ENCODE measurements at regions not wholly inside any gene's neighbourhood (a gene's known extent, or its start where the extent isn't known, plus 50 kb on each side); places are given as distances from the start of the nearest gene placed in this dataset.

DNA sequence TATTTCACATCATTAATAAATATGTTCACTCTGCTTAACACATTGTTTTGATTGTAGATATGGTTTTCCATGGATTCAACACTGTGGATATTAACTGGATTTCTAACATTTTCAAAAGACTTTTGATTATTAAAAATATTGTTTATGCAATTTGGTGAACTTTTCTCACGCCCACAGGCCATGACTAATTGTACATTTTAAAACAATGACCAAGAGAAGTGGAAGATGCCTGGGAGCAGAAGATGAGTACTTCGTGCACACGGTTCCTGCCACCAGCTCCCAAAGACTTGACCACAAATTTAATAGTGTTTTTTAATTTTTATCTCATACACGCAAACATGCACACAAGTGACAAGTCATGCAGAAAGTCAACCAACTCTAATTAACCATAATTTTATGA, 451.0 kb upstream of the ADARB2 start:
- no peak for DNase-seq (ENCODE audit: low spot score)

DNA sequence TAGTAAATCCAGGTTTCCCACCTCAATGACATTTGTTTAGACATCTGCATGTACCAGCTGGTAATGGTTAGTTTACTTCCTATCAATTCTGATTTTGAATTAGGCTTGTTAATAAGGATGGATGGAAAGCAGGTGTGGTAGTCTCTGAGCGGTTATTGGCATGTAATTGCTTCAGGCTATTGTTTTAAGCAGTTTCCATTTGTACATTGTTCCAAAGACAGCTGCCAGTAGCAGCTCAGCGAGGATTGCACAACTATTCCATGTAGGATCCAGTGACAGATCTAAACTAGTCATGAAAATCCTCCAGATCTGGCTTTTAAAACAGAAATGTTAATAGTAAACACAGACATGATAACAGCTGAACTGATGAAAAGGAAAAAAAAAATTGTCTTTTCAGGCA, 436.0 kb upstream of the ADARB2 start:
- DNase-seq (ENCODE audit: low spot score): no peak

DNA sequence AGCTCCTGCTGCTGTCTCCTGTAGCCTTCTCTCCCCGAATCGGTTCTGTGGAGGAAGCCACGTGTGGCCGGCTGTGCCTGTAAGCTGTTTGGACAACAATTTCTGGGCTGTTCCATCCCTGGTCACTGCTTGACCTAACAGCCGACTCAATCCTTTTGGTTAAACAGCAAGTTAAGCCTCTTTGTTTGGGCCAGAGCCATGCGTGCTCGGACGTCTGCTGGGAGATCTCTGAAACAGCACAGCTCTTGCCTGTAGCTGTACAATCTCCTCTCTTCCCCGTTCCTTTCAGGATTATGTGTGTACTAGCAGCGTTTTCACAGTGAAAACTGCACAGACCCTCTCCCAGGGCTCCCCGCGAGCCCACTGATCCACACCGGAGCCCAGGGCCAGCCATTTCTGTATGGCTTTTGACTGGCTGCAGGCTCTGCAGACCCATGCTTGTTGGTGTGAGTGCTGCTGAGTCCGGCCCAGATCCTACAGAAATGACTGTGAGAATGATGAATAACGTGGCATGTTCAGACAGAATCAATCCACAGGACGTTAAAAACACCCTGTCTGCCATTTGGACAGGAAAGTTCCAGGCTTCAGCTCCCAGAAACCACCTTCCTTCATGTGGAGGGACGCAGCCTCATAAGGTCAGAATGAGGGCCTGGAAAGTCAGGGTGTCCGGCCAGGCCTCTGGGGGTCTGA, 428.6 kb upstream of the ADARB2 start:
- DNase-seq (ENCODE audit: low spot score): no peak

DNA sequence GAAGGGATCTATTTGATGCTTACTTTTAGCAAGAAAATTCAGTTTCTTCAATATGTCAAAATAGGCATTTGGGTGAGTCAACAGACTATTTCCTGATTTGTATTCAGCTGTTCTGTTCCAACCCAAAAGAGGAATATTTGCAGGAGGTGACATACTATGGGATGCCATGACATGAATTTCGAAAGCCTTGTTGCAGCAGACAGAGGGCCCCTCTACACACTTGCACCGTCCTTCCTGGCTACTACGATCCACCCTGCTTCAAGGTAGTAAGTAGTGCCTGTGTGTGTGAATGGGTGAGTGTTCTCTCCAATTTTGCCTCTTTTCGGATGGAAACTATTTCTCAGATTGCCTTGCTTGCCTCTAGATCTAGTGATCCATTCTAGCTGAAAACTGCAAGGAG, 413.0 kb upstream of the ADARB2 start:
- DNase-seq (ENCODE audit: low spot score): no peak

DNA sequence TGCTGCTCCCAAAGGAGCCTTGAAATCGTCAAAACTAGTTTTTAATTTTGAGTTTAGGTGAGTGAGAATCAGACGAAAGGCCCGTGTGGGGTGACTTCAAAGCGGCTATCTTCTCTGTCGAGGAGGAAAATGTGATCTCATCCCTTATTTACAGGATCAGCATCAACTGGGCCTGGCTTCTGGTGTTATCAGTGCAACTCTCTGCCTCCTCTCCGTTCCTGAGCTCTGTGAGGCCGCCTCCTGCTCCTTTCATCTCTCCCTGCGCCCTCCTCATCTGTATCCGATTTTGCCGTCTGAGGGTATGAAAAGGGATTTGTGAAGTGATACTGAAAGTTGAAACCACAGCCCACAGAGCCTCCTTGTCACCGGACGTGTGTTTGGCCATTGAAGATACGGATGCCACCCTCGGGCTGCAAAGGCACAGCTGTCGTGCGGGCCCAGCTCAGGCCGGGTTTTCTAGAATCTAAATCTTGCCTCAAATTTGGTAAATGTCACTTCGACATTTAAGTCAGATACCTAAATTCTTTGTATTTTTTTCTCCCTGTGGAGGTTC, 408.7 kb upstream of the ADARB2 start:
- no peak for DNase-seq (ENCODE audit: low spot score)

DNA sequence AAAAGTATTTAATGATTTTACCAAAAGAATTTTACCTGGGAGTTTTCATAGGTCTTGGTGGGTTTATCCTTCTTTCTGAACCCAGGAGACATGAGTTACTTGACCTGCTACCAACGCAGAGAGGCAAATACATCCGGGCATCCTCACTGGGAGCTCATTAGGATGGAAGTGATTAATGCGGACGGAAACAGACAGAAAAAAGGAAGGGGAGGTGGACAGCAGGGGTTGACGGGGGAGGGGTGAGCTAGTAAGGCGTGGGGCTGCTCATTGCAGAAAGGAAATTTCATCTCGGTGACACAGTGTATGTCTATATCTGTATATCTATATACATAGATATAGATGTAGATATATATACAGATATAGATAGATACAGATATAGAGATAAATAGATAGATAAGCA, 408.2 kb upstream of the ADARB2 start:
- no peak for DNase-seq (ENCODE audit: low spot score)

DNA sequence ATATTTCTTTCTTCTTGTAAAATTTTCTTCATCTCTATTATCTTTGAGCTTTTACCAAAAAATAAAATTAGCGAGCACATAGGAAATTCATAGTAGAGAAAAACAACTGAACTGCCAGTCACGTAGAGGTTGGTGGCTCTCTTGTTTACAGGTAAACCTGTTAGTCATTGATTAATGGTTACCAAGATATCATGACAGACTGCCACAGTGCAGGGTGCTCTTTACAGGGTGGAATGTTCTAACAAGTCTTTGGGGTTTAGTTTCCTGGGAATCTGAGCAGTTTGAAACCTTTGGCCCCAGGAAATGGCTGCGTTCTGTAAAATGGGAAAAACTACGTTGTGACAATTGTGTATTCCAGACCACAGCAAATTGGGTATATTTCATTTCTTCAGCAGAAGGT, 407.3 kb upstream of the ADARB2 start:
- DNase-seq (ENCODE audit: low spot score): no peak

DNA sequence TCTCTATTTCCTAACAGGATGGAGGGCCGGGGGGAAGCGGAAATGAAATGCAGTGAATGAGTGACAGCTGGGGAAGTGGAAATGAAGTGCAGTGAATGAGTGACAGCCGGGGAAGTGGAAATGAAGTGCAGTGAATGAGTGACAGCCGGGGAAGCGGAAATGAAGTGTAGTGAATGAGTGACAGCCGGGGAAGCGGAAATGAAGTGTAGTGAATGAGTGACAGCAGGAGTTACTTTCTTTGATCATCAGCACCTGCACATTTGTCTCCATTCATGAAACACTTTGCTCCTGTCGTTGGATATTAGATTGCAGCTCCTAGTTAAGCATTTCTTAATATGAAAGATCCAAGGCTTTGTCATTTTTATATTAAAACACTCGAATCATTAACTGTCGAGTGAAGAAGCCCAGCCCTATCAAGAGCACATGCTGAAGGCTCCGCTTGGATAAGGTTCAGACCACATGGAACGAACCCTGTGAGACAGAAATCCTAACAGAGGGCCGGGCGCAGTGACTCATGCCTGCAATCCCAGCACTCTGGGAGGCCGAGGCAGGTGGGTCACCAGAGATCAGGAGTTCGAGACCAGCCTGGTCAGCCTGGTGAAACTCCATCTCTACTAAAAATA, 406.0 kb upstream of the ADARB2 start:
- DNase-seq (ENCODE audit: low spot score): no peak

DNA sequence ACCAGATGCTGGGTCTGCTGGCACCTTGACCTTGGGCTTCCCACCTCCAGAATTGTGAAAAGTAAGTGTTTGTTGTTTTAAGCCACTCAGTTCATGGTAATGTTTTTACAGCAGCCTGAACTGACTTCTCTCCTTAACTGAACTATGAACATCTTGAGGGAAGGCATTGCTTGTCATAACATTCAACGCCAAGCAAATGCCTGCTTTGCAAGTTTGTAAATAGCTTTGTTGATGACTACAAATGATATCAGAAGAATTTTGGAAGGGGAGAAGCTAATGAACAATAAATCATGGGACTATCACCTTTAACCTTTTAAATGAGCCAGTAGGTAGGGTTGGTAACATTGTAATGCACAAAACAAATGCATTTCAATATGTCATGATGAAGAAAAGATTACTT, 402.4 kb upstream of the ADARB2 start:
- no peak for DNase-seq (ENCODE audit: low spot score)

DNA sequence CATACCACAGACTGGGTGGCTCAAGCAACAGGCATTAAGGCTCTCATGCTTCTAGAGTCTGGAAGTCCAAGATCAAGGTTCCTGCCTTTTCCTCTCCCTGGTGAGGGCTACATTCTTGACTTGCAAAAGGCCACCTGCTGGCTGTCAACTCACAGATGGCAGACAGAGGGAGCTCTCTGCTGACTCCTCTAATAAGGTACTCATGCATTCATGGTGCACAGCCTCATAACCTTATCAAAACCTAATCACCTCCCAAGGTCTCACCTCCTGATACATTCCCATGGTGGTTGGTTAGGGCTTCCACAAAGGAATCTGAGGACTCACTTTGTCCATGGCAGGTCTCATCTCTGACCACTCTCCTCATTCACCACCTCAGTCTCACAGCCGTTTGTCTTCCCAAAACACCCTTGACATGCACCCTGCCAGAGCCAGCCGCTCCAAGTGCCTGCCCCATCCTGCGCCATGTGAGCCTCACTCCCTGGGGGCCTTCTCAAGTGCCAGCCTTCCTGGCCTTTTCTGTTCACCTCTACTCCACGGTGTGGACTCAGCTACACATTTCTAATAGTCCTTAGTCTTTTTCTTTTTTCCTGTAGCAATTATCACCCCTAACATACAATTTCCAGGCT, 400.3 kb upstream of the ADARB2 start:
- peak; percentile 5 for DNase-seq (ENCODE audit: low spot score)

DNA sequence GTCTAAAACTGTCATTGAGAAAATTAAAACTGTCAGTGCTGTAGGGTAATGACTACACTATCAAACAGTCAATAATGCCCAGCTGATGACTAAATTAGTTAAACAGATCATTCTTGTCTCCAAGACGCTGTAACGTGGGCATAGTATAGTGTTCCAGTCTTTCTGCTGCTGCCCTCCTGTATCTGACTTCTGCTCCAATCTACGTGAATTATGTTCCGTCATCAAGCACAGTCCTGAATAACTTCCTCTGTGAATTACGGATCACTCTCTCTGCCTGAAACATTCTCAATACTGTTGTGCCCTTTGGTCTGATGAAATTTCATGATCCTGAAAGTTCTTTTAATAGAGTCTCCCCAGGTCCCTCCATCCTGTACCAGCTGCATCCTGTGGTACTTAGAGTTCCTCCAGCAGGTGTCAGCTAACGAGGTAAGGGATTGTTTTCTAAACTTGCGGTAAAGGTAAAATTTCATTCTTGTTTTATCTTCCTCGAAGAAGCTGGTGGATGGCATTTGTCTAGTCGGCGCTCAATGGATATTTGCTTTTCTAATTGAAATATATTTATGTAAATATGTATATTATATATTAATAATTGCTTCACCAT, 393.5 kb upstream of the ADARB2 start:
- DNase-seq (ENCODE audit: low spot score): no peak

DNA sequence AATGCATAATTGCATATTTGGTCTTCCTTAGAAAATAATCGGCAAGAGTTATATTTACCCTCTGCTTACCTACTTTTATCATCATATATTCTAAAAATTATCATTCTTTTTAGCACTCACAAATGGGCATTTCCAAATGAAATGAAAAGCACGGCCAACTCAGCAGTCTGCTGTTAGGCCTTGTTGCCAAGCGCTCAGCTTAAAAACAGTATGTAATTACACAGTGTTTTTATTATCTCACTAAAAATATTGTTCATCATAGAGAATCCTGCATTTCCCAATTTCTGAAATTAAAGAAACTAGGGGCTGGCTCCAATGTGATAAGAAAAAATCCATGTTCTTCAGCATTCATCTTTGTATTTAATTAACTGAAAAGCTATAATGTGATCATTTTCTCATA, 391.7 kb upstream of the ADARB2 start:
- no peak for DNase-seq (ENCODE audit: low spot score)

DNA sequence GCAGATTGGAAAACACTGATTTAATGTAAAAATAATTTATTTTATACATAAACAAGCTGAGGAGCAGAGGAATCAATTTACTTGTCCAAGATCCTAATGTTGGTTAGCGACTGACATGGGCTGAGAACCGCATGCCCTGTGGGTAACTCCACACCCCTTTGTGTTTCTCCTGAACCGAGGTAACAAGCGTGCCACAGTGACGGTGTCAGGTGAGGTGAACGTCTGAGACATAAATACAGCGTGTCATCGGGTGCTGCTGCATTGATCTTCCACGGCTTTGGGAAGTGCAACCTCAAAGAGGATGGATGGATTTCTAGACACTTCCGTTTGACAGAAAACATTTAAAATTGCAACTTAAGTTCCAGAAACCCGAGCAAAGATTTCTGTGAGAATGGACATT, 386.8 kb upstream of the ADARB2 start:
- DNase-seq (ENCODE audit: low spot score): no peak

DNA sequence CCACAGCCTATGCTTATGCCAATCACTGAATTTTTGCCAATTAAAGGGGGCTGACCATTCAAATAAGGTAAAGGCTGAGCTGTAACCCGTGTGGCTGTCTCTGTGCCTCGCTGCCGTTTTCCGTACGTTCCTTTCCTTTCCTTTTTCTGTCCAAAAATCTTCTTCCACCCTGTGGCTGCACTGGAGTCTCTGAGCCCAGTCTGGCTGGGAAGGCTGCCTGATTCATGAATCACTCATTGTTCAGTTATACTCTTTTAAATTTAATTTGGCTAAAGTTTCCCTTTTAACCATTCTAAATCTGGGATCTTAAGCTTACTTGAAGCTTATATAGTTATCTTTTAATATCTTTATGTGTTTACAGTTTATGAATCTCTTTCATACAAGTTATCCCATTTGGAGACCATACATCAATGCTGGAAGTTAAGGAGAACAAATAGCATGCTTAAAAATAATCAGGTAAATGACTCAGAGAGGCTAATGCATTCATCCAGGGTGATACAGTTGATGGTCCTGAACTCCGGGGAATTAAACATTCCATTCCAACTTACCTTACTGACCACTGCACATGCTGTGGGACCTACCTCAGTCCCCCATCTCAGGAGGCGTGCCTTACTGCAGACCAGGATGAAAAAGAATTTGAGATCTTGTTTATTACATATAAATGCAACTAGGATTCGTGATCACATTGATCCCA, 385.3 kb upstream of the ADARB2 start:
- DNase-seq (ENCODE audit: low spot score): no peak

DNA sequence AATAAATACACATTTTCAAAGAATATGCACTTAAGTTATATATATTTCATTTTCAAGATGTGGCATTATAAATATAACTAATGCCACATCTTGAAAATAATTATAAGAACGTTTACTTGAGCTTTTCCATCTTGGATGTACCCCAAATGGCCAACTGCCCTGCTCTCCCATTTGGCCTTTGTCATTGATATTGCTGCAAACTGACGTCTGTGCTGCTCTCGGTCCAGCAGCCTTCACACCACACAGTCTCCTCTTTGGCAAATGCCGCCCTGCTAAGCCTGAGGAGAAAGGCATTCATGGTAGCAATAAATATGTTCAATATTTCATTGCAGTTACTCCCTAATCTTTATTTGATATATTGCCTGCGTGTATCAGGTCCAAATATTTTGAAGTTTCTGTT, 384.6 kb upstream of the ADARB2 start:
- no peak for DNase-seq (ENCODE audit: low spot score)

DNA sequence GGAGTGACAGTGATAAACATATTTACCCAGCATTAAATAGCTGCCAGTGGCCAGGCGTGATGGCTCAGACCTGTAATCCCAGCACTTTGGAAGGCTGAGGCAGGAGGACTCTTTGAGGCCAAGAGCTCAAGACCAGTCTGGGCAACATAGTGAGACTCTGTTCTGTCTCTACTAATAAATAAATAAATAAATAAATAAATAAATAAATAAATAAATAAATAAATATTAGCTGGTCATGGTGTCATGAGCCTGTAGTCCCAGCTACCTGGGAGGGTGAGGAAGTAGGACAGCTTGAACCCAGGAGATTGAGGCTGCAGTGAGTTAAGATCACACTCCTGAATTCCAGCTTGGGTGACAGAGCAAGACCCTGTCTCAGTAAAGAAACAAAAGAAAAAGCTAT, 384.0 kb upstream of the ADARB2 start:
- DNase-seq (ENCODE audit: low spot score): no peak

DNA sequence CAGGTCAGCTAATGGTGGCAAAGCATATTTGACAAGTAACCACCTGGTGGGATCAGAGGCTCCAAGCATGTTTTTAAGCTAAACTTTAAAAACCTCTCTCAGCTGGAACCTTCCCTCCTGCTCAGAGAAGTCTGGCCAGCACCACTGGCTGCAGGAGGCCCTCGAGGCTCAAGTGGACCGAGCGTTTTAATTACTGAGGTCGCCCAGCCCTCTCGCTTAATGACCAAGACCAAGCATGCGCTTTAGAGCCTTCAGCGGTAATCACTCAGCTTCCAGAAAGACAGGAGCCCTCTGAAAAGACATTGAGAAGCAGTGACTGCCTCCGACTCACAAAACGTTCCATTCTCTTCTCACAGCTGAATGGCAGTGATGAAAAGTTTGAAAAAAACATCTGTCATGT, 383.4 kb upstream of the ADARB2 start:
- DNase-seq (ENCODE audit: low spot score): no peak

DNA sequence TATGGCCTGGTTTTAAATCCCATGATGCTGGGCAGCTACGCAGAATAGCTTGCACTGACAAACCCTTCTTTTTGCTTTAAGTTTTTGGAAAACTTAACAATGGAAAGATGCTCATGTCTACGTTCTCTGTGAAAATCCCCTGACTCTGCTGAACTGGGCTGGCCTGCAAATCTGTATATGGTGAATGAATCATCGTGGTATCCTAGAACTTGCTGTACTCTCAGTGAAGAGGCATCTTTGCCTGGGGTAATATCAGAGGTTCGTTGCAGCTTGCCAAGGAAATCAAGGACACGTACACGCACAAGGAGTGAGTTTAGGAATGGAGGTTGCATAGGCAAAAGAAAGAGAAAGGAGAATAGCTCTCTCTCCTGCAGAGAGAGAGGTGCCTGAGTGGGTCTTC, 382.0 kb upstream of the ADARB2 start:
- no peak for DNase-seq (ENCODE audit: low spot score)

DNA sequence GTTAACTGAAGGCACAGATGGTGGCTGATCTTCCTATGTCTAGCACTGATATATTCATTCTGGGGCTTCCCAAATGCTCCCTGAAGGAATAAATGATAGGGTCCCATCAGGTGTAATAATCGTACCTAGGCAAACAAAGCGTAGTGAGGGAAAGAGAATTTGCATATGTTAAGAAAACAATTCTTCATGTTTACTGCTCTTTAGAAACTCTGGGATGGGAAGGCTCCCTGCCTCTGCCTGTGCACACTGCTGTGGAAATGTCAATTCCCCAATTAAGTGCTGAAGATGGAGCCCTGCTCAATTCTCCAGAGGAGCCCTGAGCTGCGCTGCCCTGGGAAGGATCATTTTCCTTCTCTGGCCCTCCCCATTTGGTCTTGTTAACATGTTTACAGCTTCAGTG, 380.9 kb upstream of the ADARB2 start:
- DNase-seq (ENCODE audit: low spot score): no peak

DNA sequence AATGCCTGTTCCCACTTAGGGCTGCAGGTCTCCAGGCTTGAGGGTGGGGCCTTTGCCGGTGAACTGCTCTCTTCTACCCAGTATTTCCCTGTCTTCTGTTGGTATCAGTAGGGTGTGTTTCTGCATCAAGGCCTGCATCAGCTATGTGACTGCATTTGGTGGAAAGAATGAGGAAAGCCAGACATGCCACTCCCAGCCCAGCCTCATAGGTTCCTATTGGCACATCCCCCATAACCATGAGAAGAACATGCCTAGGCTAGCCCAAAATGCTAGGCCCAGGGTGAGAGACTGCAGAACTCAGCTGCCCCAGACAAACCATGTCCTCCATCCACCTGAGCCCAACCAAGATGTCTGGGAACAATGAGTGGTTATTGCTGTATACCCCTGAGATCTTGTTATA, 380.3 kb upstream of the ADARB2 start:
- DNase-seq (ENCODE audit: low spot score): no peak

DNA sequence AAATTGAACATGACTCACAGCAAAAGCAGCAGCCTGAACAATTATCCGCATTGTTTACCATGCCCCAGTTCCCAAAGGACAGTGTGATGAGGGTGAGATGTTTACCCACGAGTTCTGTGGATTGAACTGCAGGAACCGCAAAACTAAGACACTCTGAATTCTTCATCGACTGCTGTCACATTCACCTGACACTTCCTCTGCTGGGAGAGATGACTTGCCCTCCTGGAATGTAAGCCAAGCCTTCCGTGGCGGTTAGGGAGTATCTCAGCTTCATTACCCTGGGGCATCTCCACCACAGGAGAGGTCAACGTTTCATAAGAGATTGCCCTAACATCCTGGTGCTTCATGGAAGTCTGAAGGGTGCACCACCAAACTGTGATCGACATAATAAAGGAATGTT, 374.6 kb upstream of the ADARB2 start:
- DNase-seq (ENCODE audit: low spot score): peak; percentile 92

DNA sequence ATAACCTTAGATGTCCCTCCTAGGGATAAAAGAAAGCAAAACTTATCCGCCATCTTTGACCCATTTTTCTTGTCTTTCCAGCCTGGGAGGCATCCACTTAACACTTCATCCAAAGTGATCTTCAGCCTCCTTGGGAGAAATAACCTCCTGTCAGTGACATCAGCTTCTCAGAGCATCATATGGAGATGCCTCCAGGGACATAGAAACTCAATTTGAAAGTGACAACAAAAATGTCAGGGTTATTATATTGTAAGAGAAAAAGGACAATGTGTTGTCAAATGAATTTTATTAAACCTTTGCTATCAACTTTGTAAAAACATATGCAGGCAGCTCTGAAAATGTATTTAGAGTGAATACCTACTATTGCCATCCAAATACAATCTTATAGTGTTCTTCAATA, 371.2 kb upstream of the ADARB2 start:
- DNase-seq (ENCODE audit: low spot score): no peak

All from A172 (cell line).